ENCODE measurements at regions not wholly inside any gene's neighbourhood (a gene's known extent, or its start where the extent isn't known, plus 50 kb on each side); places are given as distances from the start of the nearest gene placed in this dataset.

GRCh38 chr5:96569332-96569731 lies 92.8 kb upstream of the CAST start:
- no peak for TF ChIP-seq CTCF (IDR thresholded peaks at IDR 0.05)
- TF ChIP-seq POLR2A (IDR thresholded peaks at IDR 0.05) = no peak
